ENCODE measurements at regions not wholly inside any gene's neighbourhood (a gene's known extent, or its start where the extent isn't known, plus 50 kb on each side); places are given as distances from the start of the nearest gene placed in this dataset.

DNA sequence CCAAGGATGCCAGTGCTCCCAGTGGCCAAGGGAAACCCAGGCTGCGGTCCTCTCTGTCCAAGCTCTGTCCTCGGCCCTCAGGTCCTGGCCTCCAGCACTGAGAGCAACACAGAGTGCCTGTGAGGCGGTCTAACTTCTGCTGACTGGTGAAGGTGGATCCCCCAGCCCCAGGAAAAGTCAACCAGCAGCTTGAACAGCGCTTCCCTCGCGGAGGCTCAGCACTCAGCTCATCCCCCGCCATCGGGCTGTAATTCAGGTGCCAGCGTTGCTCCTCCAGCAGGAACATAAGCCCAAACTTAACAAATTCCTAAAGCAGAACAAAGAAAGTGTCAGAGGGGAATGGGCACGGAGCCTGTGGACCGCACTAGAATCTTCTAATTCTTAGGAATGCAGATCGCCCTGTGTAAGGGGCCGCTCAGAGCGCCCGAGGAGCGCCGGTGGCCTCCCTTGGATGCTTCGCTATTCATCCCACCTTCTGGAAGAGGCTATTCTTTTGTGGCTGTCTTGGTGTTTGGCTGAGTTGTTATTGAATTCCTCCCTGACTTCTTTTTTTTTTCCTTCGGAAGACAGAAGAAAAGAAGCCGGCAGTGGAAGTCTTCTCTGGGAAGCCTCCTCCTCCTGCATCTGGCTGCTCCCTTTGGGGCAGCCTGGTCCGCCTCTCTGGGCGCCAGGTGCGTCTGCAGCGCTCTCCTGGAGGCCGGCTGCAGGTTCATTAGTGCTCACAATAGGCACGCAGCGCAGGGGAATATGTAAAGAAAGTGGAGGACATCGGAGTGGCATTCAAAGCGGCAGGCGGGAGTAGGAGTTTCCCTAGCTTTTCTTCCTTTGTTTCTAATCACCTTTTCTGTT is 905.6 kb downstream of the TSN start:
- no peaks in the 10 kb centered on the region for H3K36me3 ChIP-seq (ENCODE audit: control insufficient read depth, insufficient read depth, low read length)
- H3K4me1 ChIP-seq (ENCODE audit: control insufficient read depth, insufficient read depth, low read length) = peaks cover 2% of the 10 kb centered on the region
- no peaks in the 10 kb centered on the region for H3K9me3 ChIP-seq (replicated peaks; ENCODE audit: control insufficient read depth, low read depth, low read length)
- no peak overlapping the region for H3K27ac ChIP-seq (ENCODE audit: low read length)
- peaks cover 13% of the 10 kb centered on the region for H3K27me3 ChIP-seq (ENCODE audit: control insufficient read depth, insufficient read depth, low read length)
- peak overlapping the region; percentile 21 for H3K4me3 ChIP-seq (ENCODE audit: low read length)
- DNase-seq = peak; percentile 34
- 19% methylated on average over 13 of the region's 30 CpGs for WGBS (ENCODE audit: insufficient coverage)

DNA sequence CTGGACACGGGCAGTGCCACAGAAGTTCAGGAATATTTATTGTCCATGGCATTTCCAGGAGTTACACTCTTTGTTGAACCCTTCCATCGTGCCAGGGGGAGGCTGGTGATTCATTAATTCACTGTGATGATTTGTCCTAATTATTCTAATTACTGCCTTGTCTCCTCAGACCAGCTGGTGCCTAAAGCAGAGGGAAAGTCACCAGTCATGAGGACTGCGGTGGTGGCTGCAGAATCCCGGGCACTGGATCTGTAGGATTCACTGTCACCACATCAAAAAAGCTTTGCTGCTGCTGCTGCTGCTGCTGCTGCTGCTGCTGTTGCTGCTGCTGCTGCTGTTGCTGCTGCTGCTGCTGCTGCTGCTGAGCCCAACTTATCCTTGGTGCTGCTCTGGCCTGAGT is 908.2 kb downstream of the TSN start:
- WGBS (ENCODE audit: insufficient coverage) = 67% methylated on average over 2 of the region's 4 CpGs
- peaks cover 13% of the 10 kb centered on the region for H3K27me3 ChIP-seq (ENCODE audit: control insufficient read depth, insufficient read depth, low read length)
- no peak overlapping the region for H3K27ac ChIP-seq (ENCODE audit: low read length)
- H3K4me1 ChIP-seq (ENCODE audit: control insufficient read depth, insufficient read depth, low read length) = peaks cover 2% of the 10 kb centered on the region
- DNase-seq = no peak
- no peaks in the 10 kb centered on the region for H3K36me3 ChIP-seq (ENCODE audit: control insufficient read depth, insufficient read depth, low read length)
- H3K9me3 ChIP-seq (replicated peaks; ENCODE audit: control insufficient read depth, low read depth, low read length) = no peaks in the 10 kb centered on the region
- no peak overlapping the region for H3K4me3 ChIP-seq (ENCODE audit: low read length)

DNA sequence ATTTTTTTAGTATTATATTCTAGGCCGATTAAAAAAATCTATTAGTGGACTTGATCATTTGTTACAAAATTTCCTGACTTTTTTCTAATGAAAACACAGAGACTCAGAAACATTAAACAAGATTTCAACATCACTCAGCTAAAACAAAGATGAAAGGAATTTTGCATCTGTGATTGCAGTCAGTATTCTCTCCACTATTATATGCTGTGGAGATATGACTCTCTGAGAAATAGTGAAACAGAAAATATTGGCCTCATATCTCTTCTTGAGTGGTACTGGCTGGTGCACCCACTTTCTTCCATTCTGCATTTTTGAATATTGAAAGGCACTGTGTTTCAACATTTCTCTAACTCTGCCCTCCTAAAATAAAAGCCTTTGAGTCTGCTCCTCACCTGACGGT is 914.2 kb downstream of the TSN start:
- no peak overlapping the region for H3K4me3 ChIP-seq (ENCODE audit: low read length)
- no CpG with 5 or more reads among the region's 2 CpGs for WGBS (ENCODE audit: insufficient coverage)
- no peak overlapping the region for H3K27ac ChIP-seq (ENCODE audit: low read length)
- no peak for DNase-seq
- no peaks in the 10 kb centered on the region for H3K4me1 ChIP-seq (ENCODE audit: control insufficient read depth, insufficient read depth, low read length)
- H3K36me3 ChIP-seq (ENCODE audit: control insufficient read depth, insufficient read depth, low read length) = no peaks in the 10 kb centered on the region
- H3K9me3 ChIP-seq (replicated peaks; ENCODE audit: control insufficient read depth, low read depth, low read length) = no peaks in the 10 kb centered on the region
- H3K27me3 ChIP-seq (ENCODE audit: control insufficient read depth, insufficient read depth, low read length) = no peaks in the 10 kb centered on the region

DNA sequence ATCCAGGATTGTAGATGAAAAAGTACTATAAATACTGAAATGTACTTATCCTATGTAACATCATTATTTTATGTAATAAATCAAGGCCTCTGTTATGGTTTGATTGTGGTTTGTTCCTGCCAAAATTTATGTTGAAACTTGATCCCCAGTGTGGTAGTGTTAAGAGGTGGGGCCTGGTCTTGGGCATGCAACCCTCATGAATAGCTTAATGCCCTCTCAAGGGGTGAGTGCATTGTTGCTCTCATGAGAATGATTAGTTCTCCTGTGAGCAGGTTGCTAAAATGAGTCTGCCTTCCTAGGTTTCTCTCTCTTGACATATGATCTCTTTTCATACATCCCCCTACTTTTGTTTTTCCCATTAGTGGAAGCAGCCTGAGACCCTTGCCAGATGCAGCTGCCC is 915.4 kb downstream of the TSN start:
- Histone ChIP-seq H3K27me3 (ENCODE audit: control insufficient read depth, insufficient read depth, low read length) (no peaks in the 10 kb centered on the region), H3K27ac (ENCODE audit: low read length) (no peak overlapping the region), H3K9me3 (replicated peaks; ENCODE audit: control insufficient read depth, low read depth, low read length) (no peaks in the 10 kb centered on the region), H3K4me1 (ENCODE audit: control insufficient read depth, insufficient read depth, low read length) (no peaks in the 10 kb centered on the region), H3K36me3 (ENCODE audit: control insufficient read depth, insufficient read depth, low read length) (no peaks in the 10 kb centered on the region), H3K4me3 (ENCODE audit: low read length) (no peak overlapping the region)
- no peak for DNase-seq

DNA sequence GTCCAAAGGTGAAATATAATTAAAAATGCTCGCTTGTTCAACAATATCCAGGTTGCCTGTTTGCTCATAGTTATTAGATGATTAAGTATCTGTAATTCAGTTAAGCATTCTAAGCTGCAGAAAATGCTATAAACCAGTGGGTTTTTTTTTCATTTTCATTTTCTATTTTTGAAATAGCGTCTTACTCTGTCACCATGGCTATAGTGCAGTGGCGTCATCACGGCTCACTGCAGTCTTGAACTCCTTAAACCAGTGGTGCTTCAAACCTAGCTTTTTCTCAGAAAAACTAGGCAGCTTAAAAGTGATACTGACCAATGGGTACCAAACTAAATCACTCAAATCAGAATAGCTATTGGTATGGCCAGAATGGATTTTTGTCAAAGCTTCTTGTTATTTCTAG is 925.2 kb downstream of the TSN start:
- H3K27me3 ChIP-seq (ENCODE audit: control insufficient read depth, insufficient read depth, low read length) = no peaks in the 10 kb centered on the region
- no peak for DNase-seq
- WGBS (ENCODE audit: insufficient coverage) = 100% methylated on average over 3 of the region's 4 CpGs
- no peaks in the 10 kb centered on the region for H3K4me1 ChIP-seq (ENCODE audit: control insufficient read depth, insufficient read depth, low read length)
- no peaks in the 10 kb centered on the region for H3K9me3 ChIP-seq (replicated peaks; ENCODE audit: control insufficient read depth, low read depth, low read length)
- H3K36me3 ChIP-seq (ENCODE audit: control insufficient read depth, insufficient read depth, low read length) = no peaks in the 10 kb centered on the region
- no peak overlapping the region for H3K27ac ChIP-seq (ENCODE audit: low read length)
- no peak overlapping the region for H3K4me3 ChIP-seq (ENCODE audit: low read length)

DNA sequence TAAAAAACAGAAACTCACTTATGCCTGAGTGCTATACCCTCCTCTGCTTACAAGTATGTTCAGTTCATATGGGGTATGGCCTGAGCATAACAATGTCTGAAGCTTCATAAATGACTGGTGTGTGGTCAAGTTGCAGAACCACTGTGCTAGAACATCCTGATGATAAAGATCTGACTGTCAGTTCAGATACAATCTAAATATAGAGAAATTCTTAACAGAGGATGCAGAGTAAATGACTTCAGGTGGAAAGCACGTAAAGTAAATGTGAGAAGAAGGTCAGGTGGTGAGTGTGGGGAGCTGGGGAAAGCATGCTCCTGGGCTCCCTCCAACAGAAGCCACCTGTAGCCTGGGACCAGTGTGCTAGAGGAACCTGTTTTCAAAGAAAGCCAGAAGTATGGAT is 926.2 kb downstream of the TSN start:
- 80% methylated on average over 1 of the region's 1 CpG for WGBS (ENCODE audit: insufficient coverage)
- H3K9me3 ChIP-seq (replicated peaks; ENCODE audit: control insufficient read depth, low read depth, low read length) = no peaks in the 10 kb centered on the region
- H3K27me3 ChIP-seq (ENCODE audit: control insufficient read depth, insufficient read depth, low read length) = no peaks in the 10 kb centered on the region
- no peak for DNase-seq
- no peaks in the 10 kb centered on the region for H3K36me3 ChIP-seq (ENCODE audit: control insufficient read depth, insufficient read depth, low read length)
- no peak overlapping the region for H3K4me3 ChIP-seq (ENCODE audit: low read length)
- no peaks in the 10 kb centered on the region for H3K4me1 ChIP-seq (ENCODE audit: control insufficient read depth, insufficient read depth, low read length)
- no peak overlapping the region for H3K27ac ChIP-seq (ENCODE audit: low read length)

DNA sequence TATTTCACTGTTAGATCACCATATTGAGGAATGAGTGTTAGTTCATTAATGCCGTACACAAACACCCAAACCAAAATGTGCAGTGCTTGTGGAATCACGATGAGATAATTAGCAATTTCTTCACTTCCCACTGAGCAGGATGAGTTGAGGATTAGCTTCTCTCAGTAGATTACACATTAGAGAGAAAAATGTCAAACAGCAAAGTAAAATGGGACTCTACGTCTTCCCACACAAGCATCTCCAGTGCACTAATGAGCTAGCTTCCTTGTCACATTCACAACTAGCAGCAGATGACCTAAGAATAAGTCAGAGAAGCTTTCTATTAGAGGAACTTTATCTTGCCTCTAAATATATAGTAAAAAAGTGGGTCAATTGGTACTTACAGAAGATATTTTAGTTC is 926.9 kb downstream of the TSN start:
- Histone ChIP-seq H3K4me1 (ENCODE audit: control insufficient read depth, insufficient read depth, low read length) (no peaks in the 10 kb centered on the region), H3K9me3 (replicated peaks; ENCODE audit: control insufficient read depth, low read depth, low read length) (no peaks in the 10 kb centered on the region), H3K4me3 (ENCODE audit: low read length) (no peak overlapping the region), H3K27me3 (ENCODE audit: control insufficient read depth, insufficient read depth, low read length) (no peaks in the 10 kb centered on the region), H3K27ac (ENCODE audit: low read length) (no peak overlapping the region), H3K36me3 (ENCODE audit: control insufficient read depth, insufficient read depth, low read length) (no peaks in the 10 kb centered on the region)
- WGBS (ENCODE audit: insufficient coverage) = no CpG with 5 or more reads among the region's 3 CpGs
- DNase-seq = no peak

DNA sequence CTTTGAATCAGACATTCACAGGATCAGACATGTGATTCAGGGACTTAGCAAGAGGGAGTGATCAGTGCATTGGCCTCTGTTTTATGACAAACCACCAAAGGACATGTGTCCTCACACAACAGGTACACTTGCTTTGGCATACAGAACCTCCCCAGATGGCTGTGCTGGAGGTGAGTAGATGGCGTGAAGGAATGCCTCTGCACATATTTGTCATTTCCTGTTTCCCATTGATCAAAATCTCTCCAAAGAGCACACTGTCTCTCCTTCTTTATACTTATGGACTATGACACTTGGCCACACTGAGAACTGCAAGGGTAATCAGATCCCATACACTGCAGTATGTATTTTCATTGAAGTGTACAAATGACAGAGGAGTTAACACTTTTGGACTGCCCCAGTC is 927.6 kb downstream of the TSN start:
- no CpG with 5 or more reads among the region's 1 CpG for WGBS (ENCODE audit: insufficient coverage)

DNA sequence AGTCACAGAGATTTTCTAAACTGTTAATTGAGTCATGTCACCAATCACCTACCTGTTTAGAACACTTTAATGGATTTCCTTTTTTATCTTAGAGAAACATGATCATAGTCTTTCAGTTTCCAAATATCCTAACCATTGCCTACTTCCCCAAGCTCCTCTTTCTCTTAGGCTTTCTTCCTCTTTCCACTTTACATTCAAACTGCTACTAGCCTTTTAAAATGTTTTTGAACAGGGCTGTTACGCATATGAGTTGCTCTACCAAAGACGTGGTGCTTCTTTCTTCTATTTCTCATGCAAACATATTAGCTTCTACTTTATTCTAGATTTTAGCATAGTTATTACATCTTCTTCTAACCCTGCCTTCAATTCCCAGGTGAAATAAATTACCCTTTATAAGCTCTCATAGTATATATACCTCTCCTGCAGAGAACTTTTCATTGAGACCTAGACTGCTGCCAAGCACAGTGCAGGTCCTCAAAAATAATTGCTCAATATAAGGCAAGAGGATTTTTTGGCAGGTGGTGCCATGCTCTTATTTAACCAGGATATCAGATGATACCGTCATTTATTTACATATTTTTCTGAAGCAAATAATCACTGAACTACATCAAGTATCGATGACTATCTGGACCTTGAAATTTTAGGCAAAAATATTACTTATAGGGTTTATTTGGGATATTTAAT is 937.1 kb downstream of the TSN start:
- H3K27ac ChIP-seq (ENCODE audit: low read length) = no peak overlapping the region
- H3K27me3 ChIP-seq (ENCODE audit: control insufficient read depth, insufficient read depth, low read length) = no peaks in the 10 kb centered on the region
- H3K4me3 ChIP-seq (ENCODE audit: low read length) = no peak overlapping the region
- DNase-seq = no peak
- H3K9me3 ChIP-seq (replicated peaks; ENCODE audit: control insufficient read depth, low read depth, low read length) = no peaks in the 10 kb centered on the region
- 80% methylated on average over 1 of the region's 4 CpGs for WGBS (ENCODE audit: insufficient coverage)
- no peaks in the 10 kb centered on the region for H3K36me3 ChIP-seq (ENCODE audit: control insufficient read depth, insufficient read depth, low read length)
- H3K4me1 ChIP-seq (ENCODE audit: control insufficient read depth, insufficient read depth, low read length) = no peaks in the 10 kb centered on the region

More for the DNA sequence above, 927.6 kb downstream of the TSN start:
- no peaks in the 10 kb centered on the region for H3K4me1 ChIP-seq (ENCODE audit: control insufficient read depth, insufficient read depth, low read length)
- no peaks in the 10 kb centered on the region for H3K36me3 ChIP-seq (ENCODE audit: control insufficient read depth, insufficient read depth, low read length)
- no peaks in the 10 kb centered on the region for H3K27me3 ChIP-seq (ENCODE audit: control insufficient read depth, insufficient read depth, low read length)
- H3K27ac ChIP-seq (ENCODE audit: low read length) = no peak overlapping the region
- H3K9me3 ChIP-seq (replicated peaks; ENCODE audit: control insufficient read depth, low read depth, low read length) = no peaks in the 10 kb centered on the region
- H3K4me3 ChIP-seq (ENCODE audit: low read length) = no peak overlapping the region
- no peak for DNase-seq

DNA sequence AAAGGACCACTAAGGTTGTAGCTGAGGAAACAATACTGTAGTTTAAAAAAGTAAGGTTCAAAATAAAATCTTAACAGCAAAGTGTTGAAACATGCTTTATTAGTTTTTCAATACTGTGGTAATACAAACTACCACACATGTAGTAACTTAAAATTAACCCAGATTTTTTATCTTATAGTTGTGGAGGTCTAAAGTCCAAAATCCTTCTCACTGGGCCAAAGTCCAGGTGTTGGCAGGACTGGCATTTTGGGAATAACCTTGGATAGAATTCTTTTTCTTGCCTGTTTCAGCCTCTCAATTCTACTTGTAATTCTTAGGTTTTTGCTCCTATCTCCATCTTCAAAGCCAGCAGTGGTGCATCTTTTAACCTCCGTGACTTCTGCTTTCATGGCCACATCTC is 942.0 kb downstream of the TSN start:
- no peaks in the 10 kb centered on the region for H3K9me3 ChIP-seq (replicated peaks; ENCODE audit: control insufficient read depth, low read depth, low read length)
- DNase-seq = no peak
- no peaks in the 10 kb centered on the region for H3K4me1 ChIP-seq (ENCODE audit: control insufficient read depth, insufficient read depth, low read length)
- H3K36me3 ChIP-seq (ENCODE audit: control insufficient read depth, insufficient read depth, low read length) = no peaks in the 10 kb centered on the region
- H3K27me3 ChIP-seq (ENCODE audit: control insufficient read depth, insufficient read depth, low read length) = no peaks in the 10 kb centered on the region
- 83% methylated on average over 1 of the region's 1 CpG for WGBS (ENCODE audit: insufficient coverage)
- no peak overlapping the region for H3K4me3 ChIP-seq (ENCODE audit: low read length)
- no peak overlapping the region for H3K27ac ChIP-seq (ENCODE audit: low read length)
